IMR-90 (cell line): ENCODE measurements at regions not wholly inside any gene's neighbourhood (a gene's known extent, or its start where the extent isn't known, plus 50 kb on each side); places are given as distances from the start of the nearest gene placed in this dataset.

Source experiments
- ATAC-seq: fragments of 200-7000 bp; cut with Tn5 transposase; 2 replicates; pipeline ENCODE4 v1.9.1; 2020; ENCODE audit warnings: low read depth, mild to moderate bottlenecking, moderate library complexity
- BruUV-seq: library from RNA; stranded (reverse); fragments of 400-500 nt; replicated peaks from 2 replicates; lab custom pipeline; 2021; lab: Mats Ljungman, UMichigan
- CTCF ChIA-PET: fragments of 300-600 bp; formaldehyde crosslinking; extraction: SDS; loops from one replicate; lab custom pipeline; 2021; ENCODE audit warnings: antibody characterized with exemption; lab: Yijun Ruan, JAX
- POLR2A ChIA-PET: fragments of 300-600 bp; sonication (Branson Sonifier 250); formaldehyde crosslinking; loops from one replicate; lab custom pipeline; 2022; ENCODE audit warnings: antibody characterized with exemption; ENCODE audit not compliant: unreplicated experiment; lab: Charles Lee
- DNase-seq: peaks from one replicate; pipeline ENCODE4 v3.0.0; 2013
- H2AFZ ChIP-seq: replicated peaks from 2 replicates; pipeline ENCODE3; 2013; ENCODE audit warnings: low read length, mild to moderate bottlenecking; ENCODE audit not compliant: poor library complexity
- H2AK5ac ChIP-seq: 2 replicates; pipeline ENCODE4 v1.6.1; 2013; ENCODE audit warnings: low read depth, low read length, inconsistent platforms
- H2AK9ac ChIP-seq: replicated peaks from 2 replicates; pipeline ENCODE3; 2013; ENCODE audit warnings: mild to moderate bottlenecking, low read depth, low read length, moderate library complexity; ENCODE audit not compliant: poor library complexity
- H2BK120ac ChIP-seq: 2 replicates; pipeline ENCODE4 v1.6.1; 2013; ENCODE audit warnings: low read depth, low read length, inconsistent platforms
- H2BK15ac ChIP-seq: 3 replicates; pipeline ENCODE4 v1.6.1; 2013; ENCODE audit warnings: low read depth, low read length, inconsistent platforms
- H2BK20ac ChIP-seq: 2 replicates; pipeline ENCODE4 v1.6.1; 2013; ENCODE audit warnings: low read depth, mild to moderate bottlenecking, inconsistent platforms, low read length, moderate library complexity
- H2BK5ac ChIP-seq: 2 replicates; pipeline ENCODE4 v1.6.1; 2013; ENCODE audit warnings: mild to moderate bottlenecking, low read depth, low read length, inconsistent platforms; ENCODE audit not compliant: poor library complexity, severe bottlenecking
- H3K14ac ChIP-seq: replicated peaks from 2 replicates; pipeline ENCODE4 v1.6.1; 2013; ENCODE audit warnings: low read depth, low read length, inconsistent platforms
- H3K18ac ChIP-seq: 2 replicates; pipeline ENCODE4 v1.6.1; 2013; ENCODE audit warnings: low read depth, low read length, control low read depth
- H3K23ac ChIP-seq: 2 replicates; pipeline ENCODE4 v1.6.1; 2013; ENCODE audit warnings: low read depth, low read length, inconsistent platforms
- H3K27ac ChIP-seq: 2 replicates; pipeline ENCODE4 v1.5.1; 2013; ENCODE audit warnings: mild to moderate bottlenecking, control low read depth, low read length; ENCODE audit not compliant: insufficient read depth
- H3K27me3 ChIP-seq: 2 replicates; pipeline ENCODE4 v1.6.1; 2013; ENCODE audit warnings: low read length; ENCODE audit not compliant: control insufficient read depth, insufficient read depth
- H3K36me3 ChIP-seq: 2 replicates; pipeline ENCODE4 v1.6.1; 2013; ENCODE audit warnings: low read length, mixed read lengths; ENCODE audit not compliant: control insufficient read depth, insufficient read depth
- H3K4ac ChIP-seq: 2 replicates; pipeline ENCODE4 v1.6.1; 2013; ENCODE audit warnings: low read depth, low read length, inconsistent platforms
- H3K4me1 ChIP-seq: 2 replicates; pipeline ENCODE4 v1.6.1; 2013; ENCODE audit warnings: low read length, mixed read lengths; ENCODE audit not compliant: control insufficient read depth, insufficient read depth
- H3K4me2 ChIP-seq: 2 replicates; pipeline ENCODE4 v1.6.1; 2013; ENCODE audit warnings: low read depth, mild to moderate bottlenecking, control low read depth, low read length, moderate library complexity
- H3K4me3 ChIP-seq: 2 replicates; pipeline ENCODE4 v1.5.1; 2013; ENCODE audit warnings: low read depth, mild to moderate bottlenecking, control low read depth, low read length, moderate library complexity; ENCODE audit not compliant: insufficient read depth
- H3K56ac ChIP-seq: 2 replicates; pipeline ENCODE4 v1.6.1; 2013; ENCODE audit warnings: low read length, inconsistent platforms; ENCODE audit not compliant: insufficient read depth; ENCODE audit errors: extremely low read depth
- H3K79me1 ChIP-seq, 2 experiments: 2 replicates each; pipeline ENCODE4 v1.6.1; 2013; ENCODE audit warnings: low read length in 2 of 2, inconsistent platforms in 1 of 2, low read depth in 1 of 2
- H3K9ac ChIP-seq: 2 replicates; pipeline ENCODE4 v1.6.1; 2013; ENCODE audit warnings: low read depth, low read length, control low read depth
- H3K9me1 ChIP-seq: 2 replicates; pipeline ENCODE4 v1.6.1; 2013; ENCODE audit warnings: low read length, inconsistent platforms; ENCODE audit not compliant: insufficient read depth
- H3K9me3 ChIP-seq: 2 replicates; pipeline ENCODE4 v1.6.1; 2013; ENCODE audit warnings: low read length; ENCODE audit not compliant: control insufficient read depth, insufficient read depth
- H4K20me1 ChIP-seq: 2 replicates; pipeline ENCODE4 v1.6.1; 2013; ENCODE audit warnings: low read length, inconsistent platforms; ENCODE audit not compliant: insufficient read depth
- H4K5ac ChIP-seq: 2 replicates; pipeline ENCODE4 v1.6.1; 2013; ENCODE audit warnings: mild to moderate bottlenecking, low read depth, low read length, control low read depth
- H4K8ac ChIP-seq, 2 experiments: 2 replicates each; pipeline ENCODE4 v1.6.1; 2013; ENCODE audit warnings: low read depth in 2 of 2, low read length in 2 of 2, control low read depth in 1 of 2, inconsistent platforms in 1 of 2
- H4K91ac ChIP-seq: 2 replicates; pipeline ENCODE4 v1.6.1; 2013; ENCODE audit warnings: low read depth, low read length, inconsistent platforms; ENCODE audit not compliant: insufficient read depth
- MXI1 ChIP-seq: IDR thresholded peaks from 2 replicates; pipeline ENCODE4 v1.6.1; 2012; ENCODE audit warnings: low read depth, mild to moderate bottlenecking, low read length, moderate library complexity, borderline replicate concordance
- POLR2A ChIP-seq: IDR thresholded peaks from 2 replicates; pipeline ENCODE4 v1.6.1; 2012; ENCODE audit warnings: mild to moderate bottlenecking, low read depth, low read length
- RAD21 ChIP-seq: IDR thresholded peaks from 2 replicates; pipeline ENCODE4 v1.6.1; 2012; ENCODE audit warnings: low read length, improper control_type of control experiment
- WGBS, 2 experiments: methylation state at CpG; one replicate each; pipeline versions ENCODE4 v1.1.5 to v1.1.7; 2013; ENCODE audit warnings: missing lambda C conversion rate in 2 of 2; ENCODE audit not compliant: insufficient read length in 1 of 2; ENCODE audit errors: extremely low coverage in 2 of 2; 5-methylcytosine and 5-hydroxymethylcytosine counted together
- dilution Hi-C: fragments of 300-500 bp; cut with HindIII; formaldehyde crosslinking; loops from one replicate; pipeline ENCODE4 v1.14.3; 2018; ENCODE audit warnings: low sequenced_read_pairs; ENCODE audit not compliant: unreplicated experiment
- in situ Hi-C: fragments of 300-500 bp; cut with MboI; formaldehyde crosslinking; loops from 3 replicates; pipeline ENCODE4 v1.14.3; 2019; ENCODE audit warnings: low sequenced_read_pairs, inconsistent platforms, mixed read lengths
- intact Hi-C: fragments of 100-400 bp; cut with micrococcal nuclease; formaldehyde crosslinking; loops from 2 replicates; pipeline ENCODE4 v1.10.0; 2022

- Histone ChIP-seq H2AFZ (no peak overlapping the region), H3K4me3 (no peak overlapping the region), H3K79me1 (no peaks in the 10 kb centered on the region), H2BK20ac (no peak overlapping the region), H3K18ac (peak overlapping the region; percentile 38; the same call in 1 of the 2 replicates), H3K4ac (no peak overlapping the region), H2BK5ac (peak overlapping the region; percentile 38), H3K9ac (no peak overlapping the region), H2BK120ac (no peak overlapping the region), H3K23ac (no peak overlapping the region), H3K56ac (no peak overlapping the region), H2BK15ac (no peak overlapping the region), H4K8ac (no peak overlapping the region), H4K20me1 (no peaks in the 10 kb centered on the region), H3K14ac (no peak overlapping the region), H2AK9ac (no peak overlapping the region), H2AK5ac (no peak overlapping the region), H4K91ac (no peak overlapping the region), H3K27me3 (no peaks in the 10 kb centered on the region), H3K9me3 (no peaks in the 10 kb centered on the region), H3K36me3 (no peaks in the 10 kb centered on the region), H4K5ac (no peak overlapping the region), H3K27ac (no peak overlapping the region), H3K4me1 (peaks cover 10% of the 10 kb centered on the region), H3K9me1 (peaks cover 5% of the 10 kb centered on the region), H3K4me2 (peak overlapping the region; percentile 38; the same call in 1 of the 2 replicates)
- ATAC-seq: peak; percentile 37; the same call in 1 of the 2 replicates
- ChIA-PET POLR2A (no interaction called here), CTCF (interaction anchor here (0.5 to 0.9 kb wide), 2 partner anchors 53 to 60 kb away, joined by 4 read pairs; no protein-coding TSS in a partner anchor)
- no TSS peak for BruUV-seq
- DNase-seq: peak; percentile 66
- no CpG with 5 or more reads among the region's 1 CpG for WGBS, 2 experiments
- intact Hi-C loops (no loop called here), in situ Hi-C loops (no loop called here), dilution Hi-C loops (no loop called here)
- TF ChIP-seq POLR2A (no peak), MXI1 (no peak), RAD21 (no peak)
These were observed 341.3 kb upstream of the PRDM1 start for GRCh38 chr6:105744815-105745214.
